HG02623 (cell line): ENCODE measurements at regions not wholly inside any gene's neighbourhood (a gene's known extent, or its start where the extent isn't known, plus 50 kb on each side); places are given as distances from the start of the nearest gene placed in this dataset.
A peak's percentile ranks its signal among the peaks of the same experiment; 100 is the strongest.
"Not testable (repeated sequence)": the region's sequence is repeated elsewhere in the genome, so short reads cannot be mapped to it uniquely, and the experiment has no call there.

Experiments used
- ATAC-seq: cut with Tn5 transposase; IDR thresholded peaks from one replicate; pipeline ENCODE4 v1.9.1; 2021; ENCODE audit warnings: moderate library complexity; ENCODE audit not compliant: unreplicated experiment

GRCh38 chr2:195471163-195471562, 185.9 kb upstream of the SLC39A10 start:
- peak; percentile 18 for ATAC-seq

GRCh38 chr2:195470622-195471021, 186.4 kb upstream of the SLC39A10 start:
- peak; percentile 27 for ATAC-seq

- ATAC-seq, result peak; percentile 73
Observed at GRCh38 chr2:195468771-195469170, 188.3 kb upstream of the SLC39A10 start.

- no peak for ATAC-seq
Observed at GRCh38 chr2:195466427-195466826, 190.6 kb upstream of the SLC39A10 start.

- no peak for ATAC-seq
Observed at GRCh38 chr2:195461010-195461409, 196.0 kb upstream of the SLC39A10 start.

- ATAC-seq, result no peak
Observed at GRCh38 chr2:195458936-195459335, 198.1 kb upstream of the SLC39A10 start.

- ATAC-seq, result no peak
Observed at GRCh38 chr2:195457873-195458272, 199.2 kb upstream of the SLC39A10 start.

GRCh38 chr2:195456771-195457170, 200.3 kb upstream of the SLC39A10 start:
- ATAC-seq, result no peak

- ATAC-seq, result no peak
Observed at GRCh38 chr2:195451160-195451559, 205.9 kb upstream of the SLC39A10 start.

- ATAC-seq, result no peak
Observed at GRCh38 chr2:195450552-195451113, 206.4 kb upstream of the SLC39A10 start.

GRCh38 chr2:195447323-195447975, 209.6 kb upstream of the SLC39A10 start:
- no peak for ATAC-seq

- ATAC-seq, result no peak
Observed at GRCh38 chr2:195445639-195446038, 211.4 kb upstream of the SLC39A10 start.

- ATAC-seq, result no peak
Observed at GRCh38 chr2:195443926-195444325, 213.1 kb upstream of the SLC39A10 start.

- no peak for ATAC-seq
Observed at GRCh38 chr2:195442458-195443175, 214.4 kb upstream of the SLC39A10 start.

GRCh38 chr2:195438692-195439091, 218.3 kb upstream of the SLC39A10 start:
- ATAC-seq, result no peak

- ATAC-seq, result no peak
Observed at GRCh38 chr2:195437521-195437920, 219.5 kb upstream of the SLC39A10 start.

GRCh38 chr2:195434346-195434745, 222.7 kb upstream of the SLC39A10 start:
- no peak for ATAC-seq

GRCh38 chr2:195433729-195434128, 223.3 kb upstream of the SLC39A10 start:
- ATAC-seq, result not testable (repeated sequence)

GRCh38 chr2:195428673-195429072, 228.4 kb upstream of the SLC39A10 start:
- no peak for ATAC-seq

- no peak for ATAC-seq
Observed at GRCh38 chr2:195425328-195425727, 231.7 kb upstream of the SLC39A10 start.

- no peak for ATAC-seq
Observed at GRCh38 chr2:195419033-195419432, 238.0 kb upstream of the SLC39A10 start.

- ATAC-seq, result no peak
Observed at GRCh38 chr2:195414537-195415100, 242.4 kb upstream of the SLC39A10 start.
